ENCODE measurements at regions not wholly inside any gene's neighbourhood (a gene's known extent, or its start where the extent isn't known, plus 50 kb on each side); places are given as distances from the start of the nearest gene placed in this dataset.
A peak's percentile ranks its signal among the peaks of the same experiment; 100 is the strongest.

DNA sequence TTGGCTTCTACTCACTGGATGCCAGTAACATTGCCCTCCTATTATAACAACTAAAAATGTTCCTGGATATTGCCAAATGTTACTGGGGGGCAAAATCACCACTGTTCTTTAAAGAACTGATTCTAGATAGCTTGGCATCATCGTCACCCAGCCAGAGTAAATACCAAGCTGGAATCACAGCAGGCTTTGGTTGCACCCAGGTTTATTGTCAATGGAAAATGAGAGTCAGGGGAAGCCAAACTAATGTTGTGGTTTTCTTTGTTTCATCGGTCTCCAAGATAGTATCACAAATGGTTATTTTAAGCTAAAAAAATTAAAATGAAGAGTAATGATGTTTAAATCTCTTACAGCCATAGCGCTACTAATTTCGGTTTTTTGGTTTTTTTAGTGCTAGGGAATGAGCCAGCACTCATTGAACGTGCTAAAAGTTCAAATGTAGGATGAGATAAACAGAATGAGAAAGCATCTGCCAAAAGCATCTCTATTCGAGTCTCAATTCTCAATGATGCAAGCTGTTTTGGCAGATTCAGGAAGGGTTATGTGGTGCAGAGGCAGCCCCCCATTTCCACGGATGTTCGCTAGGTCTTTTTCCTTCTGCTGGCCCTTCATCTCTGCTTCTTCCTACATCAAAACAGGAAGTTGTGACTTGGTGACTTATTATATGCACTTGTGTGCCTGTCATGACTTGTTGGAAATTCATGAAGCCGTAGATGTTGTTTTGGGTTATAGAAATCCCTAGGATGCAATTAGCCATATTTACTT lies 558.0 kb downstream of the EBF1 start:
- intact Hi-C loops (cut with micrococcal nuclease; ENCODE audit: unreplicated experiment) = no loop called here
- Histone ChIP-seq H2AFZ (ENCODE audit: low read length) (peak overlapping the region; percentile 89), H3K4me3 (ENCODE audit: low read depth, low read length, poor library complexity, severe bottlenecking) (no peak overlapping the region), H3K36me3 (ENCODE audit: insufficient read depth, low read length) (no peaks in the 10 kb centered on the region), H3K4me2 (ENCODE audit: low read length) (peak overlapping the region; percentile 20; the same call in 1 of the 2 replicates), H3K79me2 (ENCODE audit: insufficient read depth, low read depth, low read length) (no peaks in the 10 kb centered on the region), H3K4me1 (ENCODE audit: insufficient read depth, low read length, poor library complexity, severe bottlenecking) (peaks cover 44% of the 10 kb centered on the region), H4K20me1 (ENCODE audit: insufficient read depth, low read length) (no peaks in the 10 kb centered on the region), H3K9me3 (ENCODE audit: low read length) (no peaks in the 10 kb centered on the region), H3K27ac (ENCODE audit: low read depth, low read length, poor library complexity, severe bottlenecking) (no peak overlapping the region), H3K9me2 (ENCODE audit: insufficient read depth, low read length) (no peaks in the 10 kb centered on the region)
- CTCF ChIA-PET (ENCODE audit: unreplicated experiment) = no interaction called here
- POLR2A ChIA-PET = interaction anchor here (0.5 to 2.1 kb wide), 7 partner anchors 12 to 414 kb away, joined by 3 to 8 read pairs (median 4); no protein-coding TSS in a partner anchor
- TF ChIP-seq, protein P1, sequence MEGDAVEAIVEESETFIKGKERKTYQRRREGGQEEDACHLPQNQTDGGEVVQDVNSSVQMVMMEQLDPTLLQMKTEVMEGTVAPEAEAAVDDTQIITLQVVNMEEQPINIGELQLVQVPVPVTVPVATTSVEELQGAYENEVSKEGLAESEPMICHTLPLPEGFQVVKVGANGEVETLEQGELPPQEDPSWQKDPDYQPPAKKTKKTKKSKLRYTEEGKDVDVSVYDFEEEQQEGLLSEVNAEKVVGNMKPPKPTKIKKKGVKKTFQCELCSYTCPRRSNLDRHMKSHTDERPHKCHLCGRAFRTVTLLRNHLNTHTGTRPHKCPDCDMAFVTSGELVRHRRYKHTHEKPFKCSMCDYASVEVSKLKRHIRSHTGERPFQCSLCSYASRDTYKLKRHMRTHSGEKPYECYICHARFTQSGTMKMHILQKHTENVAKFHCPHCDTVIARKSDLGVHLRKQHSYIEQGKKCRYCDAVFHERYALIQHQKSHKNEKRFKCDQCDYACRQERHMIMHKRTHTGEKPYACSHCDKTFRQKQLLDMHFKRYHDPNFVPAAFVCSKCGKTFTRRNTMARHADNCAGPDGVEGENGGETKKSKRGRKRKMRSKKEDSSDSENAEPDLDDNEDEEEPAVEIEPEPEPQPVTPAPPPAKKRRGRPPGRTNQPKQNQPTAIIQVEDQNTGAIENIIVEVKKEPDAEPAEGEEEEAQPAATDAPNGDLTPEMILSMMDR (conservative IDR thresholded peaks at IDR 0.05; ENCODE audit: low read length) = no peak
- no peak for TF ChIP-seq EZH2phosphoT487 (IDR thresholded peaks at IDR 0.05; ENCODE audit: borderline replicate concordance, low read depth, low read length)
- no TSS peak for BruUV-seq (replicated peaks)
- DNase-seq (ENCODE audit: low spot score) = no peak

DNA sequence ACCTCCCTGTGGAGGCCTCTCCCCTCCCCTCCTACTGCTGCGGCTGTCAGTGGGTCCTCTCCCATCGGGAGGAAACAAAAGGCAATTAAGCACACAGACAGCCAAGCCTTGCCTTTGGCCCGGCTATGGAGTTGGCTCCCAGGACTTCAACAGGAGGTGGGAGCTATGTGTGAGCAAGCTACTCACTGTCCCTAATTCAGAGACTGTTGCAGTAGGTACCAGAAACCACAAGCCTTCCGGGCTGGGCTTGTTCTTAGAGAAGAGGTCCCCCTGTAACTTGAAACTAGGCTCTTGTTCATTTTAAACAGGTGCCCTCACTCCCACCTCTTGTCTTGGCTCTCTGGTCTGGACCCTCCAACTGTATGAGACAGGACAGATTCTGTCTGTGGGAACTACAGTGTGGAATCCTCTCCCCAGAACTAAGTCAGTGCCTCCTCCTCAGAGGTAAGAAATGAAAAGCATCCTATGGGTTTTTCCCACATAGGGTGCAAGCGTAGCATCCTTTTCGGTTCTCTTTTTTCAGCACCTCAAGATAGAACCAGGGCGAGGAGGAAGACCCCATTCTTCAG lies 561.1 kb downstream of the EBF1 start:
- POLR2A ChIA-PET = interaction anchor here (0.5 to 1.3 kb wide), 7 partner anchors 9 to 162 kb away, joined by 3 to 6 read pairs (median 4); no protein-coding TSS in a partner anchor
- Histone ChIP-seq H2AFZ (ENCODE audit: low read length) (peak overlapping the region; percentile 66), H3K79me2 (ENCODE audit: insufficient read depth, low read depth, low read length) (no peaks in the 10 kb centered on the region), H3K27ac (ENCODE audit: low read depth, low read length, poor library complexity, severe bottlenecking) (peak overlapping the region; percentile 5), H3K9me2 (ENCODE audit: insufficient read depth, low read length) (no peaks in the 10 kb centered on the region), H4K20me1 (ENCODE audit: insufficient read depth, low read length) (no peaks in the 10 kb centered on the region), H3K4me1 (ENCODE audit: insufficient read depth, low read length, poor library complexity, severe bottlenecking) (peaks cover 27% of the 10 kb centered on the region), H3K4me2 (ENCODE audit: low read length) (peak overlapping the region; percentile 65), H3K4me3 (ENCODE audit: low read depth, low read length, poor library complexity, severe bottlenecking) (peak overlapping the region; percentile 37), H3K36me3 (ENCODE audit: insufficient read depth, low read length) (no peaks in the 10 kb centered on the region), H3K9me3 (ENCODE audit: low read length) (no peaks in the 10 kb centered on the region)
- peak; percentile 69 for DNase-seq (ENCODE audit: low spot score)
- intact Hi-C loops (cut with micrococcal nuclease; ENCODE audit: unreplicated experiment) = no loop called here
- TF ChIP-seq EZH2phosphoT487 (IDR thresholded peaks at IDR 0.05; ENCODE audit: borderline replicate concordance, low read depth, low read length) = no peak
- TF ChIP-seq, protein P1 (conservative IDR thresholded peaks at IDR 0.05; ENCODE audit: low read length) = no peak
- no TSS peak for BruUV-seq (replicated peaks)
- CTCF ChIA-PET (ENCODE audit: unreplicated experiment) = no interaction called here

DNA sequence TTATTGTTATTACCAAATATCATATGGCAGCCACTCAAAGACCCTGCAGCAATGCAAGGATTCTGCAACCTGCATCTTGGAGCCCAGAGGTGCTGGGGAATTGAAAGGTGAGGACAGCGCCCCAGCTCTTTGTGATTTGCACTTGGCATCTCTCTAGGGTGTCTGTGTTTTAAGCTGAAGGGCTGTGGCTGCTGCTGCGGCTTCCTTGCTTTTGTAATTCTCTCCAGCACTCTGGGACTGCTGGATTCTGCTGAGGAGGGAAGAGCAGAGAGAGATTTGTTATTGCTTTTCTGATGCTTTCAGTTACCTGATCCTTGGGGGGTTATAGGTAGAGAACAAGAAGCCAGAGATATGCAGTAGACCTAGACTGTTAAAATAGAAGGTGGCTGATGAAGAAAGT lies 562.4 kb downstream of the EBF1 start:
- ChIA-PET POLR2A (interaction anchor here (0.6 to 1.7 kb wide), 4 partner anchors 9 to 271 kb away, joined by 3 to 10 read pairs (median 4); no protein-coding TSS in a partner anchor), CTCF (ENCODE audit: unreplicated experiment) (no interaction called here)
- no peak overlapping the region for H3K4me3 ChIP-seq (ENCODE audit: low read depth, low read length, poor library complexity, severe bottlenecking)
- no peaks in the 10 kb centered on the region for H3K9me3 ChIP-seq (ENCODE audit: low read length)
- no TSS peak for BruUV-seq (replicated peaks)
- peaks cover 27% of the 10 kb centered on the region for H3K4me1 ChIP-seq (ENCODE audit: insufficient read depth, low read length, poor library complexity, severe bottlenecking)
- no peak overlapping the region for H3K4me2 ChIP-seq (ENCODE audit: low read length)
- H3K9me2 ChIP-seq (ENCODE audit: insufficient read depth, low read length) = no peaks in the 10 kb centered on the region
- H3K79me2 ChIP-seq (ENCODE audit: insufficient read depth, low read depth, low read length) = no peaks in the 10 kb centered on the region
- no peak for TF ChIP-seq EZH2phosphoT487 (IDR thresholded peaks at IDR 0.05; ENCODE audit: borderline replicate concordance, low read depth, low read length)
- TF ChIP-seq, protein P1 (conservative IDR thresholded peaks at IDR 0.05; ENCODE audit: low read length) = no peak
- no peak overlapping the region for H3K27ac ChIP-seq (ENCODE audit: low read depth, low read length, poor library complexity, severe bottlenecking)
- H4K20me1 ChIP-seq (ENCODE audit: insufficient read depth, low read length) = no peaks in the 10 kb centered on the region
- no peaks in the 10 kb centered on the region for H3K36me3 ChIP-seq (ENCODE audit: insufficient read depth, low read length)
- intact Hi-C loops (cut with micrococcal nuclease; ENCODE audit: unreplicated experiment) = no loop called here
- DNase-seq (ENCODE audit: low spot score) = no peak
- H2AFZ ChIP-seq (ENCODE audit: low read length) = no peak overlapping the region; the same call in 1 of the 2 replicates
